OCI-LY7 (cell line): ENCODE measurements at regions not wholly inside any gene's neighbourhood (a gene's known extent, or its start where the extent isn't known, plus 50 kb on each side); places are given as distances from the start of the nearest gene placed in this dataset.

Experiments used
- BruUV-seq: library from RNA; stranded (reverse); fragments of 400-500 nt; replicated peaks from 2 replicates; lab custom pipeline; 2021; lab: Mats Ljungman, UMichigan
- CTCF ChIA-PET: fragments of 300-600 bp; sonication (Branson Sonifier 250); formaldehyde crosslinking; loops from one replicate; lab custom pipeline; 2022; ENCODE audit warnings: antibody characterized with exemption; ENCODE audit not compliant: unreplicated experiment; lab: Charles Lee
- POLR2A ChIA-PET: fragments of 300-600 bp; sonication (Branson Sonifier 250); formaldehyde crosslinking; loops from one replicate; lab custom pipeline; 2022; ENCODE audit warnings: antibody characterized with exemption; lab: Charles Lee
- DNase-seq: peaks from one replicate; pipeline ENCODE4 v3.0.0-alpha.2; 2015; ENCODE audit warnings: low spot score
- H2AFZ ChIP-seq: fragments of 200-600 bp; sonication (generic), shearing (Covaris generic); 2 replicates; pipeline ENCODE4 v1.6.1; 2014; ENCODE audit warnings: mild to moderate bottlenecking, antibody characterized with exemption, low read length, moderate library complexity
- H3K27ac ChIP-seq: fragments of 200-600 bp; sonication (generic); 2 replicates; pipeline ENCODE4 v1.5.1; 2014; ENCODE audit warnings: mixed run types, low read depth, mild to moderate bottlenecking, moderate library complexity, low read length, inconsistent platforms; ENCODE audit not compliant: poor library complexity, severe bottlenecking
- H3K36me3 ChIP-seq: fragments of 200-600 bp; sonication (generic); 2 replicates; pipeline ENCODE4 v1.6.1; 2014; ENCODE audit warnings: mild to moderate bottlenecking, antibody characterized with exemption, low read length, moderate library complexity, mixed read lengths; ENCODE audit not compliant: insufficient read depth
- H3K4me1 ChIP-seq: fragments of 200-600 bp; sonication (generic); 2 replicates; pipeline ENCODE4 v1.5.1; 2014; ENCODE audit warnings: mild to moderate bottlenecking, low read length; ENCODE audit not compliant: insufficient read depth, poor library complexity, severe bottlenecking
- H3K4me2 ChIP-seq: fragments of 200-600 bp; sonication (generic); 2 replicates; pipeline ENCODE4 v1.6.1; 2014; ENCODE audit warnings: mild to moderate bottlenecking, low read length
- H3K4me3 ChIP-seq: fragments of 200-600 bp; sonication (generic); 2 replicates; pipeline ENCODE4 v1.5.1; 2014; ENCODE audit warnings: mild to moderate bottlenecking, low read depth, low read length; ENCODE audit not compliant: poor library complexity, severe bottlenecking
- H3K79me2 ChIP-seq: fragments of 200-600 bp; sonication (generic); 2 replicates; pipeline ENCODE4 v1.6.1; 2016; ENCODE audit warnings: low read depth, mild to moderate bottlenecking, low read length, moderate library complexity, mixed read lengths; ENCODE audit not compliant: insufficient read depth
- H3K9me2 ChIP-seq: fragments of 200-600 bp; sonication (generic); 2 replicates; pipeline ENCODE4 v1.6.1; 2016; ENCODE audit warnings: mild to moderate bottlenecking, low read length, mixed read lengths; ENCODE audit not compliant: insufficient read depth
- H3K9me3 ChIP-seq: fragments of 200-600 bp; sonication (generic); 2 replicates; pipeline ENCODE4 v1.6.1; 2014; ENCODE audit warnings: mild to moderate bottlenecking, mixed run types, low read length, mixed read lengths
- H4K20me1 ChIP-seq: fragments of 200-600 bp; sonication (generic); 2 replicates; pipeline ENCODE4 v1.6.1; 2014; ENCODE audit warnings: mild to moderate bottlenecking, antibody characterized with exemption, low read length, moderate library complexity, mixed read lengths; ENCODE audit not compliant: insufficient read depth
- EZH2phosphoT487 ChIP-seq: fragments of 200-600 bp; sonication (generic); IDR thresholded peaks from 2 replicates; pipeline ENCODE4 v1.6.1; 2018; ENCODE audit warnings: low read depth, borderline replicate concordance, mild to moderate bottlenecking, mixed run types, antibody characterized with exemption, low read length, moderate library complexity, mixed read lengths
- intact Hi-C: fragments of 100-400 bp; cut with micrococcal nuclease; formaldehyde crosslinking; loops from one replicate; pipeline ENCODE4 v1.10.0; 2022; ENCODE audit not compliant: unreplicated experiment
- TF ChIP-seq, protein P1 (sequence below): fragments of 200-600 bp; sonication (generic); conservative IDR thresholded peaks from 2 replicates; pipeline ENCODE4 v1.5.1; 2014; ENCODE audit warnings: mild to moderate bottlenecking, antibody characterized with exemption, low read length, moderate library complexity, mixed read lengths

DNA sequence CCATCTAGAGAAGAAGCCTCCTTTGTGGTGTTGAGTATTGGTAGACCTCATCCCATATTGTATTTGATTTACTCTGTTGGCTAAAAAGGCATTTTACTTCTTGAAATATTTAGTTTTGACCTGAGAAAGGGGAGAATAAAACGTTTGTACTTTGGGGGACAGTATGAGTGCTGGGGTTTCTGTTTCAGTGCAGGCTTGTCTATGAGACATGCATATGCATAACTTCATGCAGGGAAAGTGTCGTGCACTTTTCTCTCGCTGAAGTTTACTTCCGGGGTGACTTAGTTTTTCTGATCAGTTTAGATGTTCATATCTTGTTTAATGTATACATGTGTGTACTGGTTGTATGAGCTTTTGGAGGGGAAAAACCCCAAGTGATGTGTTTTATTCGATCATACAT is 59.5 kb downstream of the UTRN start:
- H3K27ac ChIP-seq, result peak overlapping the region; percentile 57
- peak overlapping the region; percentile 69 for H3K4me2 ChIP-seq
- intact Hi-C loops, result loop anchor here (5.0 to 10.0 kb wide), 3 partner anchors 127 to 890 kb away; partner anchors contain the start of genes ADAT2, PEX3 and SF3B5
- H3K36me3 ChIP-seq, result no peaks in the 10 kb centered on the region
- no peaks in the 10 kb centered on the region for H3K79me2 ChIP-seq
- H3K9me3 ChIP-seq, result no peaks in the 10 kb centered on the region
- H3K9me2 ChIP-seq, result no peaks in the 10 kb centered on the region
- DNase-seq, result peak; percentile 30
- peak overlapping the region; percentile 63 for H3K4me3 ChIP-seq
- H2AFZ ChIP-seq, result peak overlapping the region; percentile 79
- ChIA-PET POLR2A (interaction anchor here (0.6 to 1.0 kb wide), 3 partner anchors 9 to 1027 kb away, joined by 3 read pairs; no protein-coding TSS in a partner anchor), CTCF (interaction anchor here (0.5 kb wide), 1 partner anchor 1315 kb away, joined by 5 read pairs; no protein-coding TSS in a partner anchor)
- H3K4me1 ChIP-seq, result peaks cover 42% of the 10 kb centered on the region
- no peak for TF ChIP-seq EZH2phosphoT487
- TF ChIP-seq, protein P1, sequence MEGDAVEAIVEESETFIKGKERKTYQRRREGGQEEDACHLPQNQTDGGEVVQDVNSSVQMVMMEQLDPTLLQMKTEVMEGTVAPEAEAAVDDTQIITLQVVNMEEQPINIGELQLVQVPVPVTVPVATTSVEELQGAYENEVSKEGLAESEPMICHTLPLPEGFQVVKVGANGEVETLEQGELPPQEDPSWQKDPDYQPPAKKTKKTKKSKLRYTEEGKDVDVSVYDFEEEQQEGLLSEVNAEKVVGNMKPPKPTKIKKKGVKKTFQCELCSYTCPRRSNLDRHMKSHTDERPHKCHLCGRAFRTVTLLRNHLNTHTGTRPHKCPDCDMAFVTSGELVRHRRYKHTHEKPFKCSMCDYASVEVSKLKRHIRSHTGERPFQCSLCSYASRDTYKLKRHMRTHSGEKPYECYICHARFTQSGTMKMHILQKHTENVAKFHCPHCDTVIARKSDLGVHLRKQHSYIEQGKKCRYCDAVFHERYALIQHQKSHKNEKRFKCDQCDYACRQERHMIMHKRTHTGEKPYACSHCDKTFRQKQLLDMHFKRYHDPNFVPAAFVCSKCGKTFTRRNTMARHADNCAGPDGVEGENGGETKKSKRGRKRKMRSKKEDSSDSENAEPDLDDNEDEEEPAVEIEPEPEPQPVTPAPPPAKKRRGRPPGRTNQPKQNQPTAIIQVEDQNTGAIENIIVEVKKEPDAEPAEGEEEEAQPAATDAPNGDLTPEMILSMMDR, result peak; percentile 48; the same call in 1 of the 2 replicates
- BruUV-seq, result no TSS peak
- H4K20me1 ChIP-seq, result 0 out of 2 replicates have a peak, but pooled peaks cover under 1% of the 10 kb centered on the region

- intact Hi-C loops, result loop anchor here (10.0 kb wide), 1 partner anchor 891 kb away; the partner anchor contains the start of genes ADAT2 and PEX3
Measured at GRCh38 chr6:144345451-144345850, 60.3 kb downstream of the UTRN start.

More at GRCh38 chr6:144345451-144345850, 60.3 kb downstream of the UTRN start:
- no peaks in the 10 kb centered on the region for H3K36me3 ChIP-seq
- no TSS peak for BruUV-seq
- H3K9me3 ChIP-seq, result no peaks in the 10 kb centered on the region
- TF ChIP-seq, protein P1, result no peak
- no peak for TF ChIP-seq EZH2phosphoT487
- peaks cover 50% of the 10 kb centered on the region for H3K4me1 ChIP-seq
- DNase-seq, result no peak
- ChIA-PET CTCF (no interaction called here), POLR2A (interaction anchor here (0.6 to 0.7 kb wide), 3 partner anchors 9 to 151 kb away, joined by 3 to 4 read pairs (median 3); no protein-coding TSS in a partner anchor)
- no peak overlapping the region for H2AFZ ChIP-seq
- H4K20me1 ChIP-seq, result peaks cover 7% of the 10 kb centered on the region; the same call in 1 of the 2 replicates
- no peak overlapping the region for H3K27ac ChIP-seq
- H3K4me3 ChIP-seq, result no peak overlapping the region
- H3K4me2 ChIP-seq, result peak overlapping the region; percentile 69
- H3K79me2 ChIP-seq, result no peaks in the 10 kb centered on the region
- H3K9me2 ChIP-seq, result no peaks in the 10 kb centered on the region
